Gastroesophageal sphincter (tissue), 4 donors: ENCODE measurements at regions not wholly inside any gene's neighbourhood (a gene's known extent, or its start where the extent isn't known, plus 50 kb on each side); places are given as distances from the start of the nearest gene placed in this dataset.

Source experiments
- ATAC-seq: fragments of 150-250 bp; one replicate; pipeline ENCODE4 v1.9.1; 2016; ENCODE audit warnings: mild to moderate bottlenecking, moderate library complexity
- H3K27ac ChIP-seq, 4 donors: fragments of 200-600 bp; sonication (generic) in 3 of 4; 1 replicate in 3 of 4; 2 replicates in 1 of 4; pipeline ENCODE4 v1.5.1; 2016 to 2019
- H3K27me3 ChIP-seq: fragments of 200-600 bp; sonication (generic); one replicate; pipeline ENCODE4 v1.5.1; 2019
- H3K36me3 ChIP-seq, 2 donors: fragments of 200-600 bp; sonication (generic); one replicate each; pipeline ENCODE4 v1.5.1; 2019; ENCODE audit warnings: control low read depth in 1 of 2
- H3K4me1 ChIP-seq, 3 donors: fragments of 200-600 bp; sonication (generic); 1 replicate in 2 of 3; 2 replicates in 1 of 3; pipeline ENCODE4 v1.5.1; 2016 to 2019; ENCODE audit warnings: control low read depth in 2 of 3
- H3K4me3 ChIP-seq, 2 donors: fragments of 200-600 bp; sonication (generic); one replicate each; pipeline ENCODE4 v1.5.1; 2019; ENCODE audit warnings: mild to moderate bottlenecking in 1 of 2, moderate library complexity in 1 of 2
- H3K9me3 ChIP-seq, 3 donors: fragments of 200-600 bp; sonication (generic); one replicate each; pipeline ENCODE4 v1.5.1; 2017 to 2019; ENCODE audit warnings: control low read depth in 2 of 3
- EP300 ChIP-seq: sonication (generic); formaldehyde crosslinking; IDR thresholded peaks from one replicate; pipeline ENCODE4 v1.6.1; 2017; ENCODE audit warnings: antibody characterized with exemption, mild to moderate bottlenecking
- POLR2A ChIP-seq, 2 donors: fragments of 450-650 bp; IDR thresholded peaks; one replicate each; pipeline ENCODE4 v1.6.1; 2017; ENCODE audit warnings: antibody characterized with exemption in 2 of 2, mild to moderate bottlenecking in 2 of 2, moderate library complexity in 1 of 2
- POLR2AphosphoS5 ChIP-seq: sonication (generic); formaldehyde crosslinking; IDR thresholded peaks from one replicate; pipeline ENCODE4 v1.6.1; 2017; ENCODE audit warnings: antibody characterized with exemption
- WGBS, 2 donors: methylation state at CpG; one replicate each; pipeline ENCODE4 v1.1.5; 2018; ENCODE audit warnings: low coverage in 1 of 2; 5-methylcytosine and 5-hydroxymethylcytosine counted together
- TF ChIP-seq, protein P1 (sequence below), 4 experiments: fragments of 200-600 bp in 2 of 4; fragments of 450-650 bp in 2 of 4; sonication (generic) in 1 of 4; IDR thresholded peaks; one replicate each; pipeline ENCODE4 v1.5.1; 2017 to 2019; ENCODE audit warnings: antibody characterized with exemption in 4 of 4, mild to moderate bottlenecking in 2 of 4, moderate library complexity in 2 of 4

DNA sequence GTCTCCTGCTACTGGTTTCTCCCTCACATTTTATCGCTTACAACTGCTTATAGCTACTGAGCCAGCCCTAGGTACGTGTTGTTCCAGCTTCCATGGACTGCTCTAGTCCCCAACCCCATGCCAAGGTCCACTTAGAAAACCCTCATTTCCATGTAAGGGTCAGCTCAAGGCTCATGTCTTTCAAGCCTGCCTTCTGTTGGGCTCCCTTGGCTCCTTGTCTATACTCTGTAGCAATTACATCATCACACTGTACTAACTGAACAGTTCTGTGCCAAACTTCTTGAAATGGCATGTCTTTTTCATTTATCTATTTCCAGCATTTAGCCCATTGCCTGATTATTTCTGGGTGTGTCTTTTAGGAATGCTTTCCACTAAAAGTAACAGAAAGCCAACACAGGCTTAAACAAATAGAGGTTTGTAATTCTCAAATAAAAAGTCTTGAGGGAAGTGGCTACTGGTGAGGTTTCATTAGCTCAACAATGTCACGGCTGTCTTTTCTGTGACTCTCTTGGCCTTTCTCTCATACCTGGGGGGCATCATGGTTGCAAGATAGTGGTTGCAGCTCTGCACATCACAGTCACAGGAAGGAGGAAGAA is 317.6 kb downstream of the TPBG start:
- H3K27me3 ChIP-seq = no peaks in the 10 kb centered on the region
- H3K27ac ChIP-seq = no peak overlapping the region
- H3K4me1 ChIP-seq = no peaks in the 10 kb centered on the region
- ATAC-seq = no peak
- TF ChIP-seq, protein P1, sequence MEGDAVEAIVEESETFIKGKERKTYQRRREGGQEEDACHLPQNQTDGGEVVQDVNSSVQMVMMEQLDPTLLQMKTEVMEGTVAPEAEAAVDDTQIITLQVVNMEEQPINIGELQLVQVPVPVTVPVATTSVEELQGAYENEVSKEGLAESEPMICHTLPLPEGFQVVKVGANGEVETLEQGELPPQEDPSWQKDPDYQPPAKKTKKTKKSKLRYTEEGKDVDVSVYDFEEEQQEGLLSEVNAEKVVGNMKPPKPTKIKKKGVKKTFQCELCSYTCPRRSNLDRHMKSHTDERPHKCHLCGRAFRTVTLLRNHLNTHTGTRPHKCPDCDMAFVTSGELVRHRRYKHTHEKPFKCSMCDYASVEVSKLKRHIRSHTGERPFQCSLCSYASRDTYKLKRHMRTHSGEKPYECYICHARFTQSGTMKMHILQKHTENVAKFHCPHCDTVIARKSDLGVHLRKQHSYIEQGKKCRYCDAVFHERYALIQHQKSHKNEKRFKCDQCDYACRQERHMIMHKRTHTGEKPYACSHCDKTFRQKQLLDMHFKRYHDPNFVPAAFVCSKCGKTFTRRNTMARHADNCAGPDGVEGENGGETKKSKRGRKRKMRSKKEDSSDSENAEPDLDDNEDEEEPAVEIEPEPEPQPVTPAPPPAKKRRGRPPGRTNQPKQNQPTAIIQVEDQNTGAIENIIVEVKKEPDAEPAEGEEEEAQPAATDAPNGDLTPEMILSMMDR (IDR thresholded peaks at IDR 0.05) = no peak
- TF ChIP-seq POLR2A (IDR thresholded peaks at IDR 0.05) (no peak), EP300 (no peak), POLR2AphosphoS5 (no peak)
- no peak overlapping the region for H3K4me3 ChIP-seq
- no peaks in the 10 kb centered on the region for H3K36me3 ChIP-seq
- peaks cover 0 to 5% (median 0%) of the 10 kb centered on the region in 3 donors for H3K9me3 ChIP-seq
- 66 to 83% methylated on average over 3 of the region's 3 CpGs for WGBS, 2 donors

DNA sequence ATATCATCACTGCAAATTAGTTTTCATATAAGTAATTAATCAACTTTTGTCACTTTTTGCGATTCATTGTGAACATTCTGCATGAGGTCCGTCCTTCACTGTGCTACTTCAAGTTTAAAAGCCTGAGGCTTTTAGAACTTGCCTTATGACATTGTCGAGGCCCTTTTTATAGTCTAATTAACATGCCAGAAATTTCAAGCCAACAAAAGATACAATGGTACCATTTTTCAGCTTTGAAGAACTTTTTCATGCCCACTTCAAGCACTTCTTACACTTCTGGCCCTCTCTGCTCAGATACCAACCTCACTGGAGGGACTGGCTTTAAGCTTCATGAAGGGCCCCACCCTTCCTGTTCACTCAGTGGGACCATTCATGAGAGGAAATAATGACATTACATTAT is 323.1 kb downstream of the TPBG start:
- H3K9me3 ChIP-seq = no peaks in the 10 kb centered on the region
- H3K27ac ChIP-seq = no peak overlapping the region
- WGBS, 2 donors = 92 to 93% methylated on average over 3 of the region's 3 CpGs
- no peaks in the 10 kb centered on the region for H3K27me3 ChIP-seq
- no peak overlapping the region for H3K4me3 ChIP-seq
- no peak for TF ChIP-seq POLR2AphosphoS5
- no peak for TF ChIP-seq EP300
- TF ChIP-seq POLR2A (IDR thresholded peaks at IDR 0.05) = no peak
- no peak for ATAC-seq
- H3K36me3 ChIP-seq = no peaks in the 10 kb centered on the region
- no peaks in the 10 kb centered on the region for H3K4me1 ChIP-seq

DNA sequence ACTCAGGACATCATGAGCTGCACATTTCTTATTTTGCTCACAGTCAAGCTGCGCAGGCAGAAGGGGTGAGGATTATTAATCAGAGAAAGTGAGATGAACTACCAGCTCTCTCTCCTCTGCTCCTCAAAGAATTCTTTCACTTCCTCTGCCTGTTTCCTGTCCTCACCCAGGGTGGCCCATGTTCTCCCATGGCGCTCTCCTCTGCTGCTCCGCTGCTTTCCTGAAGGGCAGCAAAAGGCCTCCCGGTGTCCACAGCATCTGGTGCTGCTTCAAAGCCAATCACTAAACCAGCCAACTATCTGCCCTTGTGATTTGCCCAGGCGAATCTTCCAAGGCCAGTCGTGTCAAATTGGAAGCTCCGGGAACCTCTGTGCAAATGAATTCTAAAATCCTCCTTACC is 324.2 kb downstream of the TPBG start:
- no peaks in the 10 kb centered on the region for H3K27me3 ChIP-seq
- no peak for ATAC-seq
- WGBS, 2 donors = 78 to 83% methylated on average over 7 of the region's 7 CpGs

DNA sequence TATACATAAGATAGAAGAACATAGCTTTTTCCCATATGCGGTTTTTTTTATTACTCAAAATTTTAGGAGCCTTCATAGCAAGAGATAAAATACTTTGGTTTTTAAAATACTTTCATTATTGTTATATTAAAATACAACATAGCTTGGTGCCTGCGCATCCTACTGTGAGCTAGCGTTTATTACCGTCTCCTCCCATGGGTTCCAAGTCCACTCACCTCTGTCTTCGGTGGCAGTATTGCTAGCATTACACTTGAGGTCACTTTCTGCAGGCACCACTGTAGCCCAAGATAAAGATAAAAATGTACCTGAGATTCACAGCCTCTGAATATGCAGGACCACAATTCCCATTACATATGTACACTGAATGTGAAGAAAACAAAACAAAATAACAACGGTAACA is 326.7 kb downstream of the TPBG start:
- no peak overlapping the region for H3K4me3 ChIP-seq
- H3K27ac ChIP-seq = no peak overlapping the region
- no peaks in the 10 kb centered on the region for H3K27me3 ChIP-seq
- 83 to 89% methylated on average over 6 of the region's 6 CpGs for WGBS, 2 donors
- no peaks in the 10 kb centered on the region for H3K9me3 ChIP-seq
- no peak for TF ChIP-seq POLR2AphosphoS5
- TF ChIP-seq EP300 = no peak
- TF ChIP-seq, protein P1 (IDR thresholded peaks at IDR 0.05) = no peak
- TF ChIP-seq POLR2A (IDR thresholded peaks at IDR 0.05) = no peak
- no peak for ATAC-seq
- no peaks in the 10 kb centered on the region for H3K36me3 ChIP-seq
- H3K4me1 ChIP-seq = peaks cover 0 to 14% (median 2%) of the 10 kb centered on the region in 3 donors

More for the DNA sequence above, 324.2 kb downstream of the TPBG start:
- H3K36me3 ChIP-seq = no peaks in the 10 kb centered on the region
- TF ChIP-seq, protein P1 (IDR thresholded peaks at IDR 0.05) = no peak
- TF ChIP-seq POLR2A (IDR thresholded peaks at IDR 0.05) (no peak), POLR2AphosphoS5 (no peak), EP300 (no peak)
- no peaks in the 10 kb centered on the region for H3K9me3 ChIP-seq
- no peak overlapping the region for H3K27ac ChIP-seq
- H3K4me3 ChIP-seq = no peak overlapping the region
- peaks cover 0 to 11% (median 1%) of the 10 kb centered on the region in 3 donors for H3K4me1 ChIP-seq

DNA sequence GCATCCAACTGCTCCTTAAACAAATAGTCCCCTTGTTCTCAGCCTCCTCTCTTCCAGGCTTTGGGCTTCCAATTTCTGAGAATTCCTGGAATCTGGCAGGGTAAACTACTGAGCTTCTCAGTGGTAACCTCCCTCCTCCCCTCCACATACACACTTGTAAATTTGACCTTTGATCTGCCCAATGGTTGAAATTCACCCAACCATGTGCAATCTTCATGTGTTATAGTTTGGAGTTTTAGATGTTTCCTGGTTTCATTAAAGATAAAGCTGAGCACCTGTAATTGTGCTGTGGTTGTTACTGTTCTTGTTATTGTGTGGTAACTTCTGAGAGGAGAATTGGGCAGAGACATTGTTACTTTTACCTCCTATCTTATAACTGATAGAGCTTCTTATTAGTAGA is 328.4 kb downstream of the TPBG start:
- Histone ChIP-seq H3K4me3 (no peak overlapping the region), H3K27me3 (no peaks in the 10 kb centered on the region), H3K27ac (no peak overlapping the region), H3K4me1 (peaks cover 0 to 23% (median 2%) of the 10 kb centered on the region in 3 donors), H3K36me3 (no peaks in the 10 kb centered on the region), H3K9me3 (no peaks in the 10 kb centered on the region)
- TF ChIP-seq, protein P1 (IDR thresholded peaks at IDR 0.05) = no peak
- no peak for TF ChIP-seq POLR2AphosphoS5
- no peak for TF ChIP-seq EP300
- TF ChIP-seq POLR2A (IDR thresholded peaks at IDR 0.05) = no peak
- no peak for ATAC-seq
